Fibroblast of skin of scalp (primary cell): ENCODE measurements at regions not wholly inside any gene's neighbourhood (a gene's known extent, or its start where the extent isn't known, plus 50 kb on each side); places are given as distances from the start of the nearest gene placed in this dataset.
"Not testable (repeated sequence)": the region's sequence is repeated elsewhere in the genome, so short reads cannot be mapped to it uniquely, and the experiment has no call there.

Source experiments
- DNase-seq: peaks from one replicate; pipeline ENCODE4 v3.0.0-alpha.2; 2013

GRCh38 chr9:39567396-39567795 is 211.9 kb downstream of the SPATA31A1 start:
- DNase-seq: not testable (repeated sequence)

- not testable (repeated sequence) for DNase-seq
These were observed 213.4 kb downstream of the SPATA31A1 start for GRCh38 chr9:39568900-39569299.

GRCh38 chr9:39573024-39574022 is 217.9 kb downstream of the SPATA31A1 start:
- not testable (repeated sequence) for DNase-seq

- DNase-seq: not testable (repeated sequence)
These were observed 223.5 kb downstream of the SPATA31A1 start for GRCh38 chr9:39579000-39579399.

GRCh38 chr9:39581296-39581695 is 225.8 kb downstream of the SPATA31A1 start:
- DNase-seq: not testable (repeated sequence)

- DNase-seq: not testable (repeated sequence)
These were observed 227.4 kb downstream of the SPATA31A1 start for GRCh38 chr9:39582677-39583412.

- DNase-seq: not testable (repeated sequence)
These were observed 227.9 kb downstream of the SPATA31A1 start for GRCh38 chr9:39583413-39583747.

GRCh38 chr9:39585233-39585632 is 229.8 kb downstream of the SPATA31A1 start:
- DNase-seq: not testable (repeated sequence)

GRCh38 chr9:39587844-39588499 is 232.5 kb downstream of the SPATA31A1 start:
- DNase-seq: no peak

- DNase-seq: no peak
These were observed 233.2 kb downstream of the SPATA31A1 start for GRCh38 chr9:39588500-39589137.

GRCh38 chr9:39604089-39604488 is 248.6 kb downstream of the SPATA31A1 start:
- DNase-seq: not testable (repeated sequence)

GRCh38 chr9:39611449-39612231 is 256.2 kb downstream of the SPATA31A1 start:
- not testable (repeated sequence) for DNase-seq

GRCh38 chr9:39616480-39616879 is 261.0 kb downstream of the SPATA31A1 start:
- DNase-seq: not testable (repeated sequence)

GRCh38 chr9:39624048-39624447 is 268.6 kb downstream of the SPATA31A1 start:
- DNase-seq: not testable (repeated sequence)

GRCh38 chr9:39632071-39632470 is 276.6 kb downstream of the SPATA31A1 start:
- DNase-seq: not testable (repeated sequence)

- not testable (repeated sequence) for DNase-seq
These were observed 293.6 kb downstream of the SPATA31A1 start for GRCh38 chr9:39649029-39649428.

- not testable (repeated sequence) for DNase-seq
These were observed 301.6 kb downstream of the SPATA31A1 start for GRCh38 chr9:39656960-39657603.

GRCh38 chr9:39663020-39663419 is 307.6 kb downstream of the SPATA31A1 start:
- DNase-seq: not testable (repeated sequence)

GRCh38 chr9:39663713-39664112 is 308.2 kb downstream of the SPATA31A1 start:
- not testable (repeated sequence) for DNase-seq

GRCh38 chr9:39665020-39665419 is 309.6 kb downstream of the SPATA31A1 start:
- DNase-seq: not testable (repeated sequence)
